ENCODE measurements at regions not wholly inside any gene's neighbourhood (a gene's known extent, or its start where the extent isn't known, plus 50 kb on each side); places are given as distances from the start of the nearest gene placed in this dataset.

DNA sequence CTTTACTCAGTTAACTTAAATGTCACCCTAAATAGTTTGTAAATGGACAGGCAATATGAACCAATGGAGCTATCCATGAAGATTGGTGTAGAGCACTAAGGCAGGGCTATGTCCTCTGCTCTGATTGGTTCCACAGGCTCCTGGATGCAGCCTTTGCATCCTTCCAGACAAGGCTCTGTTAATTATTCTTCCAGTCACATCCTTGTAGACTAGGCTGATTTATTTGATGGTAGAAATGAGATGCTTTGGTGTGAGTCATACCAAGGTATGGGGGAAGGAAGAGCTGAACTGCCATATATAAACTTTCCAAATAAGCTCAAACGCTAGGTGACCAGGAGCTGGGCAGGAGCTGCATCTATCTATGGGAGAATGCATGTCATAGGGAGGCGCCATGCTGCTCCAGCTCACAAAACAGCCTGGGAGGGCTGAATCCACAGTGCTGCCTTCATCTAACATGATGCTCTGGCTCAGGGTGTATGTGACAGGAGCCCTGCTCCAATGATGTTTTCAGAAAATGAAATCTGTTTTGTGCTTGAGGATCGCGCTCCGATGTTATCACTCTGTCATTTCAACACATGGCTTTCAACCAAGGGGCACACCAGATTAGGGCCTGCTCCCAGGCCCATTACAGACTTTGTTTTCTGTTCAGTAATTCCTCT, 818.0 kb upstream of the ZNF608 start:
- in situ Hi-C loops (cut with HindIII; ENCODE audit: low pct_unique_long_range_greater_than_20kb, low sequenced_read_pairs): no loop called here
- no peak for DNase-seq (ENCODE audit: low read depth in 1 of 2, low spot score in 1 of 2)
- no peak for TF ChIP-seq JUND (IDR thresholded peaks at IDR 0.05; ENCODE audit: low read depth)

DNA sequence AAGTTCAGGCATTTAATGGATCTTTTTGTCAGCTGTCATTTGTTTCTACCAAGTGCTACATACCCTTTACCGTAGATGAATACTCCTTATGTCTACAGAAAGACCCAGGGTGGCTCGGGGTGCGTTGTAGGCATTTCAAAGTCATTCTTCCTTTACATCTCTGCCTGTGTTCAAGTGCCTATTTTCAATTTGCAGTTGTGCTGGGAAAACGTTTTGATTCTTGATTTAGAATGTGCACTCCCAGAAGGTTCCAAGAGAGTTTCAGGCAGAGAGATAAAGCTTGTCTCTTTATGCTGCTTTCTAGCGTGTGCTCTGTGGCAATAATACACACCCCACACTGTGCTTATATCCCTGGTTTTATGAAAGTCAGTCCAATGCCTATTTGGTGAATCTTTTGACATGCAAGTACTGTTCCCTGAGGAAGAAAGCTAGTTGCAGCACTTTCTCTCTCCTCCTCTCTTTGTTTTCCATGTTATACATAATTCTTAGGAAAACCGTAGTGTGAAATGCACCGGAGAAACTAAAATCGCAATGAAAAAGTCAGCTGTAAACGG, 828.1 kb upstream of the ZNF608 start:
- DNase-seq (ENCODE audit: low read depth in 1 of 2, low spot score in 1 of 2): no peak
- in situ Hi-C loops (cut with HindIII; ENCODE audit: low pct_unique_long_range_greater_than_20kb, low sequenced_read_pairs): no loop called here
- no peak for TF ChIP-seq JUND (IDR thresholded peaks at IDR 0.05; ENCODE audit: low read depth)

DNA sequence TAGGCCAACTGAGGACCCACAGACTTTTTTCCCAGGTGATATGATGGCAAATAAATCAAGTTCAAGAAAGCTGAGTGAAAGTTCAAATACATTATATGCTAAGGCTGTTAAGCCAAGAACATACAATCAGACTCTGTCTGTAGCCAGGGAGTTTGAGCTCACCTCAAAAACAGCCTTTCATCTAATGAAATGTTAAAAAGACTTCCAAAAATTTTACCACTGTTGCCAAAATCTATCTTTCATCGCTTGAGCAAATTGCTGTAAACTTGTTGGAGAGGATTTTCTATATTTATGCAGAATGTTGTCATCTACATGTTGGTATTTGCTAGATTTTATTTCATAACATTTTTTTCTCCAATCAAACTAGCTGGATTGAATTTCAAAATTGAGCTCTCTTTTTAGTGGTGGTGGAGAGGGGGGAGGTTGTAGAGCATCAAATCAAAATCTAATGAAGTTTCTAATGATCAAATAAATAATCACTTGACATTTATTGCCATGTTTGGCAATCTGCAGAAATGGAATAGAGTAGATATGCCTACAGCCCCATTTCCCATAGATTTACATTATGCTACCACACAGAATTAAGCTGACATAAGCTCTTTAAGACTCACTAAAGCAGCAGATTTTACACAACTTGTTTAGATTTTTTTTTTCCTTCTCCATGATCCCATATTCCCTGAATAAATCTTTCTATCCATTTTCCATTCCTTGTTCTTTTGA, 828.9 kb upstream of the ZNF608 start:
- in situ Hi-C loops (cut with HindIII; ENCODE audit: low pct_unique_long_range_greater_than_20kb, low sequenced_read_pairs): no loop called here
- no peak for TF ChIP-seq JUND (IDR thresholded peaks at IDR 0.05; ENCODE audit: low read depth)
- no peak for DNase-seq (ENCODE audit: low read depth in 1 of 2, low spot score in 1 of 2)

DNA sequence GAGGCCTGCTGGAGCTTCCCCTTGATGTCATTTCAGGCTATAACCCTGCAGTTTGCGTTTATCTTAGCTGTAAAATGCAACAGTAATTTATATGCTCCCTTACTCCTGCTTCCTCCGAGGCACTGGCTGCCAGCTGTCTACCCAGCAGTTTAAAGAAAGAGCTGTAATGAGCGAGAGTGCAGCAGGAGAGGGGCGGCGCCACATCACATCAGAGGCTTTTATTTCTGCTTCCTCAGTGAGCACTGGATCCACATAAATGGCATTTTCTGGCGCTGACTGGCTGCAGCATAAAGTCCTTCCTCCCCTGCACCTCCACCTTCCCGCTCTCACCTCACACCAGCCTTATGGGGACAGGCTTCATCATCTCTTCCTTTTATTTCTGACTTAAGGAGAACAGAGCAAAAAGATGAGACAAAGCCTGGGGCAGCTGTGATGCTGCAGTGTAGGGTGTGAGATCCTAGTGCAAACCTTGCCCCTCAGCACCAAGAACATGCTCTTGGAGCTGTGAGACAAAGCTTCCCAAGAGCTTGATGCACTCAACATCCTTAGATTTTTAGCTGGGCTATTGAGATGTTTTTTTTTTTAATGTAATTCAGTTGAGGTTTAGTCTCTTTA, 829.6 kb upstream of the ZNF608 start:
- in situ Hi-C loops (cut with HindIII; ENCODE audit: low pct_unique_long_range_greater_than_20kb, low sequenced_read_pairs): no loop called here
- DNase-seq (ENCODE audit: low read depth in 1 of 2, low spot score in 1 of 2): peak in 1 of 2 experiments; percentile 22
- TF ChIP-seq JUND (IDR thresholded peaks at IDR 0.05; ENCODE audit: low read depth): no peak

DNA sequence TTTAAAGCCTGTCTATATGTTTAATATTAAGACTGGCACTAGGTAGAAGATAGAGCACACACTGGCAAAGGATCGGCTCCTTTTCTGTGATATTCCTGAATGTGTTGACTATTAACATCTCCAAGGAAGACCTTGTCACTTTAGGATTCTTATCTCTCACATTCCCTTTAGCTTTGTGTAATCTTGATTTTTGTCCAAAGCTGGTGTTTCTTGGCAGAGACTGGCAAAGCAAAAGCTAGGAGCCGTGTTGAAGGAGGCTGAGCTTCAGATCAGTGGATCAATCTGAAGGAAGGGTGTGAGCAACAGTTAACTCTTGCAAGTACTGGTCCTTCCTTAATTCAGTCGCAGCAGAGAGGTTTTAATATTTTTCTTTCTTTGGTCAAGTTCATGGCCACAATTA, 830.4 kb upstream of the ZNF608 start:
- in situ Hi-C loops (cut with HindIII; ENCODE audit: low pct_unique_long_range_greater_than_20kb, low sequenced_read_pairs): no loop called here
- DNase-seq (ENCODE audit: low read depth in 1 of 2, low spot score in 1 of 2): no peak
- TF ChIP-seq JUND (IDR thresholded peaks at IDR 0.05; ENCODE audit: low read depth): no peak

GRCh38 chr5:125578551-125578950, 832.1 kb upstream of the ZNF608 start:
- in situ Hi-C loops (cut with HindIII; ENCODE audit: low pct_unique_long_range_greater_than_20kb, low sequenced_read_pairs): no loop called here
- no peak for DNase-seq (ENCODE audit: low read depth in 1 of 2, low spot score in 1 of 2)
- TF ChIP-seq JUND (IDR thresholded peaks at IDR 0.05; ENCODE audit: low read depth): no peak

- TF ChIP-seq JUND (IDR thresholded peaks at IDR 0.05; ENCODE audit: low read depth): no peak
- in situ Hi-C loops (cut with HindIII; ENCODE audit: low pct_unique_long_range_greater_than_20kb, low sequenced_read_pairs): no loop called here
- no peak for DNase-seq (ENCODE audit: low read depth in 1 of 2, low spot score in 1 of 2)
Measured at GRCh38 chr5:125579182-125579581, 832.7 kb upstream of the ZNF608 start.

- no peak for DNase-seq (ENCODE audit: low read depth in 1 of 2, low spot score in 1 of 2)
- TF ChIP-seq JUND (IDR thresholded peaks at IDR 0.05; ENCODE audit: low read depth): no peak
- in situ Hi-C loops (cut with HindIII; ENCODE audit: low pct_unique_long_range_greater_than_20kb, low sequenced_read_pairs): no loop called here
Measured at GRCh38 chr5:125581311-125581710, 834.9 kb upstream of the ZNF608 start.

GRCh38 chr5:125582352-125582751, 835.9 kb upstream of the ZNF608 start:
- in situ Hi-C loops (cut with HindIII; ENCODE audit: low pct_unique_long_range_greater_than_20kb, low sequenced_read_pairs): no loop called here
- no peak for DNase-seq (ENCODE audit: low read depth in 1 of 2, low spot score in 1 of 2)

DNA sequence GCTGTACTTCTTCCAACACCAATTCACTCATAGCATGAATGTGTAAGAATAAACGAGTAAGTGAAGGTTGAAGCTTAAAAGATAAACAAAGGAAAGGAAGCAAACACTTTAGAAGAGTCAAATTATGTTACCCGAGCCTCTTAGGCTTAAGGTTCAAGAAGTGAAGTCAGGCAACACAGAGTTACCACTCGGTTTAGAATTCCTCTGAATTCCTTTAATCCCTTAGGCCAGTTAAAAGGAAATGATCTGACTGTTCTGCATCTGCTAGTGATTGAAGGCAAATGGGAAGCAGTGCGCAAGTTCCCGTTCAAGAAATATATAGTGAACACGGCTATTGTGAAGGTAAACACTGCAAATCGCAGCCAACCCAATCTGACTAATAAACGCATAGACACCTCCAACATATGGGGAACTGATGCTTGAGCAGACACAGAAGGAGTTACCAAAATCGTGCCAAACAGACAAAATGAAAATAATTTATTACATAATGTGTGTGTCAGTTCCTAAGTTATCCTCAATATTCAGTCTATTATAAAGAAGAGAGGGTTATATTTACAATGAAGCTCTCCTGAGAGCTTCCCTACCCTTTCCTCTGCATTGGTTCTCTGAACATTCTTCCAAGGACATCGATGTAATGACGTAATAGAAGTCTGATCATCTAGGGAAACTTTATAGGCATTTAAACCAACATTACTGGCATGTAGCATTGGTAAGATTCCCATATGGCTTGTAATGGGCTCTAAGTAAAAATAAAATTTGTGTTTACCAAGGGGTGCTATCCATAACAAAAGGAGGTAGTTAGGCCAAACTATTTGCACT, 837.1 kb upstream of the ZNF608 start:
- no peak for TF ChIP-seq JUND (IDR thresholded peaks at IDR 0.05; ENCODE audit: low read depth)
- in situ Hi-C loops (cut with HindIII; ENCODE audit: low pct_unique_long_range_greater_than_20kb, low sequenced_read_pairs): no loop called here
- no peak for DNase-seq (ENCODE audit: low read depth in 1 of 2, low spot score in 1 of 2)

More at GRCh38 chr5:125582352-125582751, 835.9 kb upstream of the ZNF608 start:
- no peak for TF ChIP-seq JUND (IDR thresholded peaks at IDR 0.05; ENCODE audit: low read depth)

GRCh38 chr5:125584140-125584520, 837.7 kb upstream of the ZNF608 start:
- TF ChIP-seq JUND (IDR thresholded peaks at IDR 0.05; ENCODE audit: low read depth): no peak
- no peak for DNase-seq (ENCODE audit: low read depth in 1 of 2, low spot score in 1 of 2)
- in situ Hi-C loops (cut with HindIII; ENCODE audit: low pct_unique_long_range_greater_than_20kb, low sequenced_read_pairs): no loop called here

GRCh38 chr5:125587631-125588030, 835.6 kb upstream of the GRAMD2B start:
- no peak for DNase-seq (ENCODE audit: low read depth in 1 of 2, low spot score in 1 of 2)
- TF ChIP-seq JUND (IDR thresholded peaks at IDR 0.05; ENCODE audit: low read depth): no peak
- in situ Hi-C loops (cut with HindIII; ENCODE audit: low pct_unique_long_range_greater_than_20kb, low sequenced_read_pairs): no loop called here
